ENCODE measurements at regions not wholly inside any gene's neighbourhood (a gene's known extent, or its start where the extent isn't known, plus 50 kb on each side); places are given as distances from the start of the nearest gene placed in this dataset.

DNA sequence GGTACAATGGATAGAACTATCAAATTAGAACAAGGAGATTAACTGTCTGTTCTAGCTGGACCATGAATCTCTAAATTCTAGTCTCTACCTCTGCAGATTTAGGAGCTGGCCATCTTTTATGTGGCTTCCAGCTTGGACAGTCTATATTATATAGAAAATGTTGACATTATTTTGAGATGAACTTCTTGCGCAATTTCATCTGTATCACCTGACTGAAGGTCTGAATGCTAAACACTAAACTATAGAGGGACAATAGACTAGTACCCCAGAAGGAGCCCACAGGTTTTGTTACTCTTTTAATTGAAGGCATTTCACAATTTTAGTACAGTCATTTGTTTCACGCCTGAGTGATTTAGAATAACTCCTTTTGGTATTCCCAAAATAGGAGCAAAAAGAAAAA lies 222.4 kb upstream of the ANKRD30A start:
- no peak overlapping the region for H3K4me2 ChIP-seq
- H3K79me2 ChIP-seq (ENCODE audit: insufficient read depth, low read depth): no peaks in the 10 kb centered on the region
- no peaks in the 10 kb centered on the region for H3K27me3 ChIP-seq (ENCODE audit: insufficient read depth, low read depth)
- no peak overlapping the region for H3K4me3 ChIP-seq (IDR thresholded peaks at IDR 0.05; ENCODE audit: insufficient read depth, low read depth, low read length)
- H4K20me1 ChIP-seq (ENCODE audit: insufficient read depth): no peaks in the 10 kb centered on the region
- H3K4me1 ChIP-seq (ENCODE audit: low read depth, poor library complexity, severe bottlenecking): no peaks in the 10 kb centered on the region
- no peak overlapping the region for H2AFZ ChIP-seq (ENCODE audit: low read depth)
- TF ChIP-seq, protein P1, sequence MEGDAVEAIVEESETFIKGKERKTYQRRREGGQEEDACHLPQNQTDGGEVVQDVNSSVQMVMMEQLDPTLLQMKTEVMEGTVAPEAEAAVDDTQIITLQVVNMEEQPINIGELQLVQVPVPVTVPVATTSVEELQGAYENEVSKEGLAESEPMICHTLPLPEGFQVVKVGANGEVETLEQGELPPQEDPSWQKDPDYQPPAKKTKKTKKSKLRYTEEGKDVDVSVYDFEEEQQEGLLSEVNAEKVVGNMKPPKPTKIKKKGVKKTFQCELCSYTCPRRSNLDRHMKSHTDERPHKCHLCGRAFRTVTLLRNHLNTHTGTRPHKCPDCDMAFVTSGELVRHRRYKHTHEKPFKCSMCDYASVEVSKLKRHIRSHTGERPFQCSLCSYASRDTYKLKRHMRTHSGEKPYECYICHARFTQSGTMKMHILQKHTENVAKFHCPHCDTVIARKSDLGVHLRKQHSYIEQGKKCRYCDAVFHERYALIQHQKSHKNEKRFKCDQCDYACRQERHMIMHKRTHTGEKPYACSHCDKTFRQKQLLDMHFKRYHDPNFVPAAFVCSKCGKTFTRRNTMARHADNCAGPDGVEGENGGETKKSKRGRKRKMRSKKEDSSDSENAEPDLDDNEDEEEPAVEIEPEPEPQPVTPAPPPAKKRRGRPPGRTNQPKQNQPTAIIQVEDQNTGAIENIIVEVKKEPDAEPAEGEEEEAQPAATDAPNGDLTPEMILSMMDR (conservative IDR thresholded peaks at IDR 0.05; ENCODE audit: low read depth, low read length): no peak
- no peak overlapping the region for H3K9ac ChIP-seq
- H3K36me3 ChIP-seq (ENCODE audit: insufficient read depth): no peaks in the 10 kb centered on the region
- no peak overlapping the region for H3K27ac ChIP-seq

DNA sequence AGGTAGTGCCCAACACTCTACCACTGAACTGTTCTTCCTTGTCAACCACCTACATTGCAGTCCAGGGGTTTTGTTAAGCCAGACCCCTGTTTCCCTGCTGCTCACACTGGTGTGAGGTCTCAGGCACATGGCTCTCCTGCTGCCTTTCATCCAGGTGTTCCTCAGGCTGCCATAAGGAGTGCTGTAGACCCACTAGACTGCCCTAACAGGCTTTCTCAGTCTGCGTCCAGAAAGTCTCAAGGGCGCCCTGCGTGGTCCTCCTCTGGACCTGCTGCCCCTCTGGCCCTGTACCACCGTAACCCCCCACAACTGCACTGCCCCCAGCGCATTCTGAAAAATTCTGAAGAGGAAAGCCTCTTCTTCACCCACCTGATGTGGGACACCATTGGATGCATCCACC lies 225.7 kb upstream of the ANKRD30A start:
- H2AFZ ChIP-seq (ENCODE audit: low read depth): no peak overlapping the region
- H3K4me2 ChIP-seq: no peak overlapping the region
- H3K79me2 ChIP-seq (ENCODE audit: insufficient read depth, low read depth): no peaks in the 10 kb centered on the region
- H4K20me1 ChIP-seq (ENCODE audit: insufficient read depth): no peaks in the 10 kb centered on the region
- H3K27me3 ChIP-seq (ENCODE audit: insufficient read depth, low read depth): no peaks in the 10 kb centered on the region
- H3K4me1 ChIP-seq (ENCODE audit: low read depth, poor library complexity, severe bottlenecking): no peaks in the 10 kb centered on the region
- H3K36me3 ChIP-seq (ENCODE audit: insufficient read depth): no peaks in the 10 kb centered on the region
- no peak overlapping the region for H3K4me3 ChIP-seq (IDR thresholded peaks at IDR 0.05; ENCODE audit: insufficient read depth, low read depth, low read length)
- TF ChIP-seq, protein P1 (conservative IDR thresholded peaks at IDR 0.05; ENCODE audit: low read depth, low read length): no peak
- H3K9ac ChIP-seq: no peak overlapping the region
- no peak overlapping the region for H3K27ac ChIP-seq

DNA sequence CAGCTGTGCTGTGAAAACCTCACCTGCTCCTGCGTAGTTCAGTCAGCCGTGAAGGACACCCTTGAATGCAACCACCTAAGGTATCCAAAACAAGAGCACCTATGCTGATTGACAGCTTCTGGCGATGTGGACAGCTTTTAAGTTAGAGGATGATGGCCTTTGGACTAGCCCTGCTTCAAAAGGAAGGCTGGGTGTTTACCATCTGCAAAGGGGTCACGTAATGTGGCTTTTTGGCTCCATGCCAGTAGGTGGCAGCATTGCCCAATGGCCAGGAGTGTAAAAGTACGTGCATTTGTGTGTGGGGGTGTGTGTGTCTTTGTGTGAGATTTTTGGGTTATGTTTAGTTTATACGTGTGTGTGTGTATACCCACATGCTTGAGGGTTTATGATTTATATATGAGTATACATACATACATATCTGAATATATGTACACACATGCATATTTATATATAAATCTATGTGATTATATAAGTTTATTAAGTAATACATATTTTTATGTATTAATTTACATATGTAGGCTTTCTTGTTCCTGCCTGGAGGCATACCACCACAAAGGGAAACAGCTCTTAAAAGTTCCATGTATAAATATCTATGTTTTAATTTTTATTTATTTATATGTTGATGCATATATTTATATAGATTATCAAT lies 236.3 kb upstream of the ANKRD30A start:
- TF ChIP-seq, protein P1 (conservative IDR thresholded peaks at IDR 0.05; ENCODE audit: low read depth, low read length): peak; percentile 72
- Histone ChIP-seq H4K20me1 (ENCODE audit: insufficient read depth) (no peaks in the 10 kb centered on the region), H3K4me3 (IDR thresholded peaks at IDR 0.05; ENCODE audit: insufficient read depth, low read depth, low read length) (no peak overlapping the region), H3K36me3 (ENCODE audit: insufficient read depth) (no peaks in the 10 kb centered on the region), H3K27ac (no peak overlapping the region), H3K9ac (no peak overlapping the region), H3K79me2 (ENCODE audit: insufficient read depth, low read depth) (no peaks in the 10 kb centered on the region), H3K4me1 (ENCODE audit: low read depth, poor library complexity, severe bottlenecking) (no peaks in the 10 kb centered on the region), H3K4me2 (no peak overlapping the region), H2AFZ (ENCODE audit: low read depth) (no peak overlapping the region; the same call in 1 of the 2 replicates), H3K27me3 (ENCODE audit: insufficient read depth, low read depth) (no peaks in the 10 kb centered on the region)

DNA sequence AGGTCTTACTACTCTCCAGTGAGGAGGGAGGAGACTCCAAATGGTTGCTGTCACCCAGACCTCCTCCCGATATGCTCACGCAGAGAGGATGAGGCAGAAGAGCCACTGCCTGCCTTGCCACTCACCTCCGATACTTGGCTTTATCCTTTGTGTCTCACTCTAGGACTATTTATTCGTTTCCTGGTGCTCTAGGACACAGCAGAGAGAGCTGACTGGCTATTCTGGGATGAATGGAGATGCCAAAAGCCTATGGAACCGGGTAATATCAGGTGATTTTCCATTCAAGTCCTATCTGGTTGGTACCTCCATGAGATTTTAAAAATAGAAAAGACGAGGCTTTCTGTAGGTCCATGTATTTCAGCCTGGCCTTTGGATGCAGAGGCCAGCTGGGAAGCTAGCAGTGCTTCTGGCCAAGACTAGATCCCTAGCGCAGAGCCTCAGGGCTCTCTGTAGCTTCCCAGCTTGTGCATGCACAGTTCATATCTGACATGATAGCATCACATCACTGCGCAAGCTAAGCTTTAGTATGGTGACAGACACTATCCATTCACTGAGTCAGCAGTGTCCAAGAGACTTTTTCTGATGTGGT lies 239.0 kb upstream of the ANKRD30A start:
- no peak overlapping the region for H3K4me3 ChIP-seq (IDR thresholded peaks at IDR 0.05; ENCODE audit: insufficient read depth, low read depth, low read length)
- no peak overlapping the region for H3K9ac ChIP-seq
- H3K36me3 ChIP-seq (ENCODE audit: insufficient read depth): no peaks in the 10 kb centered on the region
- H3K4me2 ChIP-seq: no peak overlapping the region
- no peaks in the 10 kb centered on the region for H4K20me1 ChIP-seq (ENCODE audit: insufficient read depth)
- no peak overlapping the region for H3K27ac ChIP-seq
- H3K4me1 ChIP-seq (ENCODE audit: low read depth, poor library complexity, severe bottlenecking): no peaks in the 10 kb centered on the region
- H3K79me2 ChIP-seq (ENCODE audit: insufficient read depth, low read depth): no peaks in the 10 kb centered on the region
- TF ChIP-seq, protein P1 (conservative IDR thresholded peaks at IDR 0.05; ENCODE audit: low read depth, low read length): no peak
- no peaks in the 10 kb centered on the region for H3K27me3 ChIP-seq (ENCODE audit: insufficient read depth, low read depth)
- H2AFZ ChIP-seq (ENCODE audit: low read depth): no peak overlapping the region

Data from KMS-11 (cell line).